ENCODE measurements at regions not wholly inside any gene's neighbourhood (a gene's known extent, or its start where the extent isn't known, plus 50 kb on each side); places are given as distances from the start of the nearest gene placed in this dataset.

GRCh38 chr18:61183798-61184197 is 149.4 kb upstream of the CDH20 start:
- CTCF ChIA-PET, result no interaction called here
- no peak for DNase-seq (ENCODE audit: low spot score)
- no peaks in the 10 kb centered on the region for H3K4me1 ChIP-seq (ENCODE audit: insufficient read depth, low read length, poor library complexity, severe bottlenecking)
- no TSS peak for BruUV-seq (replicated peaks)
- H3K9me3 ChIP-seq (ENCODE audit: low read depth, low read length, poor library complexity, severe bottlenecking), result no peaks in the 10 kb centered on the region
- no peak overlapping the region for H3K4me3 ChIP-seq (ENCODE audit: low read depth, low read length, poor library complexity, severe bottlenecking)
- TF ChIP-seq EZH2 (IDR thresholded peaks at IDR 0.05; ENCODE audit: borderline replicate concordance, low read depth, low read length, poor library complexity, severe bottlenecking) (no peak), CTCF (conservative IDR thresholded peaks at IDR 0.05; ENCODE audit: low read depth, low read length) (no peak)
- H3K27me3 ChIP-seq (replicated peaks; ENCODE audit: insufficient read depth, low read depth, low read length, poor library complexity), result no peaks in the 10 kb centered on the region
- H3K36me3 ChIP-seq (ENCODE audit: insufficient read depth, low read length, poor library complexity, severe bottlenecking), result no peaks in the 10 kb centered on the region
- intact Hi-C loops (cut with micrococcal nuclease; ENCODE audit: unreplicated experiment), result no loop called here
- POLR2A ChIA-PET (ENCODE audit: low non-redundant PET), result no interaction called here
- no peak overlapping the region for H3K27ac ChIP-seq (ENCODE audit: low read depth, low read length, poor library complexity, severe bottlenecking)

- no peak for DNase-seq (ENCODE audit: low spot score)
- no peak overlapping the region for H3K27ac ChIP-seq (ENCODE audit: low read depth, low read length, poor library complexity, severe bottlenecking)
- ChIA-PET POLR2A (ENCODE audit: low non-redundant PET) (no interaction called here), CTCF (no interaction called here)
- peaks cover 5% of the 10 kb centered on the region for H3K27me3 ChIP-seq (replicated peaks; ENCODE audit: insufficient read depth, low read depth, low read length, poor library complexity)
- H3K4me3 ChIP-seq (ENCODE audit: low read depth, low read length, poor library complexity, severe bottlenecking), result no peak overlapping the region
- no peaks in the 10 kb centered on the region for H3K36me3 ChIP-seq (ENCODE audit: insufficient read depth, low read length, poor library complexity, severe bottlenecking)
- H3K4me1 ChIP-seq (ENCODE audit: insufficient read depth, low read length, poor library complexity, severe bottlenecking), result no peaks in the 10 kb centered on the region
- no peaks in the 10 kb centered on the region for H3K9me3 ChIP-seq (ENCODE audit: low read depth, low read length, poor library complexity, severe bottlenecking)
- BruUV-seq (replicated peaks), result no TSS peak
- intact Hi-C loops (cut with micrococcal nuclease; ENCODE audit: unreplicated experiment), result no loop called here
- TF ChIP-seq CTCF (conservative IDR thresholded peaks at IDR 0.05; ENCODE audit: low read depth, low read length), result no peak
- TF ChIP-seq EZH2 (IDR thresholded peaks at IDR 0.05; ENCODE audit: borderline replicate concordance, low read depth, low read length, poor library complexity, severe bottlenecking), result no peak
Observed at GRCh38 chr18:61187971-61188370, 145.3 kb upstream of the CDH20 start.

GRCh38 chr18:61189376-61189775 is 143.9 kb upstream of the CDH20 start:
- no peaks in the 10 kb centered on the region for H3K4me1 ChIP-seq (ENCODE audit: insufficient read depth, low read length, poor library complexity, severe bottlenecking)
- no peak overlapping the region for H3K4me3 ChIP-seq (ENCODE audit: low read depth, low read length, poor library complexity, severe bottlenecking)
- no TSS peak for BruUV-seq (replicated peaks)
- H3K27me3 ChIP-seq (replicated peaks; ENCODE audit: insufficient read depth, low read depth, low read length, poor library complexity), result peaks cover 5% of the 10 kb centered on the region
- H3K9me3 ChIP-seq (ENCODE audit: low read depth, low read length, poor library complexity, severe bottlenecking), result no peaks in the 10 kb centered on the region
- intact Hi-C loops (cut with micrococcal nuclease; ENCODE audit: unreplicated experiment), result no loop called here
- ChIA-PET POLR2A (ENCODE audit: low non-redundant PET) (no interaction called here), CTCF (no interaction called here)
- DNase-seq (ENCODE audit: low spot score), result no peak
- H3K36me3 ChIP-seq (ENCODE audit: insufficient read depth, low read length, poor library complexity, severe bottlenecking), result no peaks in the 10 kb centered on the region
- no peak overlapping the region for H3K27ac ChIP-seq (ENCODE audit: low read depth, low read length, poor library complexity, severe bottlenecking)
- no peak for TF ChIP-seq CTCF (conservative IDR thresholded peaks at IDR 0.05; ENCODE audit: low read depth, low read length)
- TF ChIP-seq EZH2 (IDR thresholded peaks at IDR 0.05; ENCODE audit: borderline replicate concordance, low read depth, low read length, poor library complexity, severe bottlenecking), result no peak

Data from A673 (cell line).